Epithelial cell of esophagus (primary cell): ENCODE measurements at regions not wholly inside any gene's neighbourhood (a gene's known extent, or its start where the extent isn't known, plus 50 kb on each side); places are given as distances from the start of the nearest gene placed in this dataset.

ENCODE experiments used
- DNase-seq: peaks from one replicate; pipeline ENCODE4 v3.0.0; 2010; ENCODE audit warnings: low read depth
- H3K4me3 ChIP-seq: 2 replicates; pipeline ENCODE4 v1.5.1; 2011; ENCODE audit warnings: mild to moderate bottlenecking, low read length, control low read depth
- TF ChIP-seq, protein P1 (sequence below): IDR thresholded peaks from 2 replicates; pipeline ENCODE4 v1.5.1; 2011; ENCODE audit warnings: low read depth, mild to moderate bottlenecking, low read length, control low read depth, inconsistent platforms; ENCODE audit not compliant: insufficient read depth; ENCODE audit errors: missing control alignments

DNA sequence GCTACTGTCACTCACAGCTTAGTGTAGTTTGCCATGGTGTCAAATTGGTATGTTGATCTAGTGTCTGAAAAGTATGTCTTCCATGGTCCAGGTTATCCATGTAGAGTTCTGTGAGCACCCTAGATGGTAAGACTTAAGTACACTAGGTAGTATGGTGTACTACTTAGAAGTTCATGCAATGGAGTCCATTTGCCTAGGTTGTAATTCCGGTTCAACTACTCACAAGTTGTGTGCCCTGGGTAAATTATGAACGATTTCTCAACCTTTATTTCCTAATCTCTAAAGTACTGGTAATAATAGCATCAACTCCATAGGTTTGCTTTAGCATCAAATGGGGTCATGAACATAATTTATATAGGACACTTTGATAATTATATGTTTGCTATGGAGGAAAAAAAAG is 666.2 kb upstream of the CELF2 start:
- peak; percentile 55 for DNase-seq
- TF ChIP-seq, protein P1, sequence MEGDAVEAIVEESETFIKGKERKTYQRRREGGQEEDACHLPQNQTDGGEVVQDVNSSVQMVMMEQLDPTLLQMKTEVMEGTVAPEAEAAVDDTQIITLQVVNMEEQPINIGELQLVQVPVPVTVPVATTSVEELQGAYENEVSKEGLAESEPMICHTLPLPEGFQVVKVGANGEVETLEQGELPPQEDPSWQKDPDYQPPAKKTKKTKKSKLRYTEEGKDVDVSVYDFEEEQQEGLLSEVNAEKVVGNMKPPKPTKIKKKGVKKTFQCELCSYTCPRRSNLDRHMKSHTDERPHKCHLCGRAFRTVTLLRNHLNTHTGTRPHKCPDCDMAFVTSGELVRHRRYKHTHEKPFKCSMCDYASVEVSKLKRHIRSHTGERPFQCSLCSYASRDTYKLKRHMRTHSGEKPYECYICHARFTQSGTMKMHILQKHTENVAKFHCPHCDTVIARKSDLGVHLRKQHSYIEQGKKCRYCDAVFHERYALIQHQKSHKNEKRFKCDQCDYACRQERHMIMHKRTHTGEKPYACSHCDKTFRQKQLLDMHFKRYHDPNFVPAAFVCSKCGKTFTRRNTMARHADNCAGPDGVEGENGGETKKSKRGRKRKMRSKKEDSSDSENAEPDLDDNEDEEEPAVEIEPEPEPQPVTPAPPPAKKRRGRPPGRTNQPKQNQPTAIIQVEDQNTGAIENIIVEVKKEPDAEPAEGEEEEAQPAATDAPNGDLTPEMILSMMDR: no peak
- no peak overlapping the region for H3K4me3 ChIP-seq

DNA sequence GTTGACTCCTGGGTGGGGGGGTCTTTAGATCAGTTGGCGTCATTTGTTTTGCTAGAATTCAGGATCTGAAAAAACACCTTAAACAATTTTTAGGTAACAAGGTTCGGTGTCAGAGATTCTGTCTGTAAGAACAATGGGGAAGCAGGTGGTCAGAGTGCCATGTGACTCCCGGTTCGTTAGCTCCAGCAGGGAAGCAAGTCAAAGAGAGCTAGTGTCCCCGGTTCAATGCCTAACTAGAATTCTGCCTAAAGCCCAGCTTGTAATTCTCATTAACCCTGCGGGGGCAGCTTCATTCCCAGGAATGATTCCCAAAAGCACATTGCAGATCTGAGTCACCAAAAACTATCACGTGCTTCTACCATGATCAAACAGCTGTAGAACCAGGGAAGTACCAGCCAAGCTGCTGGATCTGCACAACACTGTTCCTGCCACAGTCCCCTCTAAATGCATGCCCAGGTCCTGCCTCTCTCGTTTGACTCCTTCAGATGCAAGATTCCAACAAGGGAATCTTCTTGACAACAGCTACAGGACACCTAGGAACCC is 664.3 kb upstream of the CELF2 start:
- no peak for DNase-seq
- TF ChIP-seq, protein P1: no peak
- no peak overlapping the region for H3K4me3 ChIP-seq

DNA sequence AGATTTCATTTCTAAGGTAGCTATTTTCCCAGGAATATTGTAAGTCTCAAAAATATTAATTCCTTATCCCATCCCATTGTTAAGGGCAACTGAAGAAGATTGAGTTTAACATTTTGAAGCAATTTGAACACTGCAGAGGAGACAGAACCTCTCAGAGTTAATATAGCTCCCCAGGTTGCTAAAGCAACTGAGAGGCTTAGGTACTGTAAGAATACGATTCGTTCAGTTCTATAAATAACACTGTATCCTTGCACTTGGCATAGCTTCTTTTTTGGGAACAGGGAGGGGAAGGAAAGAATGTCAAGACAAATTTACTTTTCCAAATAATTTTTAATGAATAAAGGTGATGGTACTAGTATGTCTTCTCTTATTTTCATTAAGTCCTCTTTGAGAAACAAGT is 658.4 kb upstream of the CELF2 start:
- no peak for DNase-seq
- H3K4me3 ChIP-seq: no peak overlapping the region
- TF ChIP-seq, protein P1: no peak

DNA sequence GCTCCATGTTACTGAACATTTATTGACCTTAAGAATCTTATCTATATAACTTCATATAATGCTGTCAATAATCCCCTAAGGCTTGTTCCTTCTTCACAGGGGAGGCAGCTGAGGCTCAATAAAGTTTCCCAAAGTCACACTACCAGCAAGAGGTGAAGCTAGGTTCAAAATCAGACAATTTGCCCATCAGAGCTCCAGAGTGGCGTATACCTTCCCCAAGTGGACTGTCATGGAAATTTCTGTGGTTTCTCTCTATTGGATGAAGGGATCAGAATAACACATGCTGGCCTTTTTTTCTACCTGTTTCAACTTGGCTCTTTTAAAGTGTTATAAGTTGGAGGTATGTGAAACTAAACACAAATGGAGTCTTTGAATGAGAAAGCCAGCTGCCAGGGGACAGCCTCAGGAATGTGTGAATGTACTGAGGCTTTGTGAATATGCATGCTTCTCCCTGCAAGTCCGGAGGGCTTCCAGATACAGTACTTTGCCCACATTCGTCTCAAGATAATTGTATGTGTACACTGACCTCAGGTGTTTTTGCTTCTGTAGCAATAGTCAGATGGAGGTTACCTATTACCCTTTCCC is 656.3 kb upstream of the CELF2 start:
- H3K4me3 ChIP-seq: no peak overlapping the region
- DNase-seq: no peak
- TF ChIP-seq, protein P1: no peak

DNA sequence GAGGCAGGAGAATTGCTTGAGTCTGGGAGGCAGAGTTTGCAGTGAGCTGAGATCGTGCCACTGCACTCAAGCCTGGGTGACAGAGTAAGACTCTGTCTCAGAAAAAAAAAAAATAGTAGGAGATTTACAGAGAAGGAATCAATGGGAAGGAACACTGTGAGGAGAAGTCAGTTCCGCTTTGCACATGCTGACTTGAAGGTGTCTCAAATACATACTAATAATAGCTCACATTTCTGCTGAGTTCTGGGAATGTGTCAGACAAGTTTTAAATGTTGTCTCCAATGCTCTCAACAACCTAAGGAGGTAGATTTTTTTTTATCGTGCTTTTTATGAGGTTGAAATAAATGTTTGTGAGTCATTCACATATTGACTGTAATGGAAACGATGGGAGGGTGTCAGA is 654.9 kb upstream of the CELF2 start:
- TF ChIP-seq, protein P1: no peak
- no peak overlapping the region for H3K4me3 ChIP-seq
- DNase-seq: no peak

DNA sequence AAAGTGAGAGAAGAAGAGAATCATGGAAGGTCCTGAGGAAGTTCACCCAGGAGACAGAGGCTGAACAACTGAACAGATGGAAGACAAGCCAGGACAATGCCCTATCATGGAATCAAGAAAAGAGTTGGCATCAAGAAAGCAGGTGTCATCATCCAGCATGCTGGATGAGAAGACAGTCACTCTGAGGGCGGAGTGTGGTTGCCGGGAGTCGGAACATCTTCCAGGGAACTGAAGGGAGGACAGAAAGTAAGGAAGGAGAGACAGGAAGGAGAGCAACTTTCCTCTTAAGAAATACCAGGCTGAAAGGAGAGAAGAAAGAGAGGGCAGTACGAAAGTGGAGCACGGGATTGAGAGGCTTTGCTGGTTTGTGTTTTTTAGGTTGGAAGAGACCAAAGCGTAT is 654.5 kb upstream of the CELF2 start:
- no peak for DNase-seq
- H3K4me3 ChIP-seq: no peak overlapping the region
- TF ChIP-seq, protein P1: no peak

DNA sequence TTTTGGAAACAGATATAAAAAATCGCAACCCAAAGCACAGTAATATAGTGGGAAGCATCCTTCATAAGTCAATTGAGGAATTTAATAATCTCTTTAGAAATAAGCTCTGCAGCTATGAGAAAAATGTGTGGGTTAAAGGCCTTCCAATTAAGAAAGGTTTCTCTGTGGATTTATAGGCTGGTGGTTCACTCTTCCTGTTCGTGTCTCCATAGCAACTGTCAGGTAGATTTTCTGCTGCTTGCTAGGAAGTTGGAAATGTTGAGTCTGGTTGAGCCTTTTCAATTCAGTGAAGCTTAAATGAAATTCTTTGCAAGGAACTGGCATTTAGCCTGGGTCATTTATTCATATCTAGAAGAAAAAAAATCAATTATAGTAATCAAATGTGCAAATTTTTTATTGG is 652.8 kb upstream of the CELF2 start:
- no peak overlapping the region for H3K4me3 ChIP-seq
- TF ChIP-seq, protein P1: no peak
- no peak for DNase-seq
